HG03045 (cell line): ENCODE measurements at regions not wholly inside any gene's neighbourhood (a gene's known extent, or its start where the extent isn't known, plus 50 kb on each side); places are given as distances from the start of the nearest gene placed in this dataset.
"Not testable (repeated sequence)": the region's sequence is repeated elsewhere in the genome, so short reads cannot be mapped to it uniquely, and the experiment has no call there.

Experiments
- ATAC-seq: cut with Tn5 transposase; IDR thresholded peaks from one replicate; pipeline ENCODE4 v1.9.1; 2021; ENCODE audit warnings: mild to moderate bottlenecking, moderate library complexity; ENCODE audit not compliant: unreplicated experiment

DNA sequence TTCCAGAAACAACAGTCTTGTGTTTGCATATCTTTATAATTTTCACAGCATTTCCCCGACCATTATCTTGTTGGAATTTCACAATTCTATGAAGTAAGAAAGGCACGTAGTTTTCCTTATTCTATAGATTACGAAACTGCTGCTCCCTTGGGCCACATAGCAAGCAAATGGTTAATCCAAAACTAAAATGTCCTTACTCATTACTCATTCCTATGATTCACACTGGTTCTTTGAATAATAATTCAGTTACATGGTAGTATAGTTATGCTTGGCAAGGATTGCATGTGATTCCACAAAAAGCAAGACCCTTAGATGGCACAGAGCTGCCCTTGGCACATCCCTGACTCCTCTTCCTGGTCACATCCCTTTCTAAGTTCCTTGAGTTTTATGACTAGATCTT is 51.2 kb downstream of the OR13H1 start:
- no peak for ATAC-seq

DNA sequence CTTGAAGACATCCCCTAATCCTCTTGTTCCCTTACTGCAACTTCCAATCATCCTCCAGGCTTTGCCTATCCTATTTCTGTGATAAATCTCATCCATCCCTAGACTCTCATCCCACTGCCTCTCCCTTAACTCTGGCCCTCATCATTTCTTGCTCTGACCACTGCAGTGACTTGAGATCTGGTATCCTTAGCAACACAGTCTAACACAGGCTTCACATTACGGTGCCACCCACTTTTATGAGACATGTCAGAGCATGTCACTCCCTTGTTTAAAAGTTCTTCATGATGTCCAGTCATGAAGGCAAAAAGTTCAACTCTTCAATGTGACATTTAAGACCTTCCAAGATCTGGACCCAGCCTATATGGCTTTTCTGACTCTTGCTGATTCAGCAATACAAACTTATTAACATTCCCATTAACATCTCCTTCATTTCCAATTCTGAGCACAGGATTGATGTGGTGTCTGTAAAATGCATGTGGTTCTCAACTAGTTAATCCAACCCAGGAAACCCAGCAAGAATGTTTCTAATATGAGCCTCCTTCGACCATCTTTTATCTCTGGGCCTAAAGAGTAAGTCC is 64.0 kb downstream of the OR13H1 start:
- ATAC-seq = no peak

DNA sequence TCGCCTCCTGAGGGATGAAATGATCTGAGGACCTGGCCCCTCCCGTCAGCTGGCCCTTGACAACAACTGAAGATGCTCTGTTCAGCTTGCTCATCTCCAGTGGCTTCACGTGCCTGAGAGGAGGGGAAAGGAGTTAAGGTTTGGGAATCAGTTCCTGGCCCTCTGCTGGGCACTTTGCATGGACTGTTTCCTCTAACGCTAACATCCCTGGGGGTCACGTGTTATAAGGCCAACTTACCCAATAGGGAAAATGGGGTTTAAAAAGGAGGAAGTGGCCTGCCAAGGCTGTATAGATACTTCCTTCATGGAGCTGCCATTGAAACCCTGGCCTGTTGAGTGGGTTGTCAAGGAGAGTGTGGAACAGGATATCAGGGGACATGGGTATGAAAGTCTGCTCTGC is 65.6 kb downstream of the OR13H1 start:
- ATAC-seq = no peak

DNA sequence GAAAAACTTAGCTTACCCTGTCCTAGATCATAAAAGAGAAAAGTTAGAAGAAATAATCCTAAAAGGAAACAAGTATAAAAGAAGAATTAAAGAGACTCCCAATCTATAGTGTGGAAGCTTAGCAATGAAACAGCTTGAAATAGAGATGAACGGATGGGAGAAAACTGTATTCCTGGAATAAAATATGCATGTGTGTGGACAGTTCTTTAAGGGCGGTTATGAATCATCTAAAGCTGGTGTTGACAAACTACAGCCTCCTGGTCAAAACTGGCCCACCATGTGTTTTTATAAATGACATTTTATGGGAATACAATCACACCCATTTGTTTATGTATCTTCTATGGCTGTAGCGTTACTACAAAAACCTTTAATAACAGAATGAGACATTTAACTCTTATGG is 69.4 kb downstream of the OR13H1 start:
- no peak for ATAC-seq

DNA sequence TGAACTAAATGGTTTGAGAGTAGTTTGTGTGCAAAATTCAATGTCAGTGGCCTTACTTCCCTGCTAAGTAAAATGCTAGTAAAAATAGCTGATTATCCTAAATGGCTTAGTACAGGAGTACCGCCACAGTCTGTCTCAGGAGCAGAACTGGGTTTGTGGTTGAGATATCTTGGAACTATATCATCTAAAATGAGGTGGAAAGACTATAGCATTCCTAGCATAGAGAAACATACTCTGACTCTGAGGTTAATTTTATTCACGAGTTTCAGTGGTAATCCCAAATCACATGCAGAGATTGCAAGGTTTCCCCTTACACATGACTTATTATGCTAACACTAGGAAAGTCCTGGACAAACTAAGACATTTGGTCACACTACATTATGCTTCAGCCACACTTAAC is 70.4 kb downstream of the OR13H1 start:
- no peak for ATAC-seq

DNA sequence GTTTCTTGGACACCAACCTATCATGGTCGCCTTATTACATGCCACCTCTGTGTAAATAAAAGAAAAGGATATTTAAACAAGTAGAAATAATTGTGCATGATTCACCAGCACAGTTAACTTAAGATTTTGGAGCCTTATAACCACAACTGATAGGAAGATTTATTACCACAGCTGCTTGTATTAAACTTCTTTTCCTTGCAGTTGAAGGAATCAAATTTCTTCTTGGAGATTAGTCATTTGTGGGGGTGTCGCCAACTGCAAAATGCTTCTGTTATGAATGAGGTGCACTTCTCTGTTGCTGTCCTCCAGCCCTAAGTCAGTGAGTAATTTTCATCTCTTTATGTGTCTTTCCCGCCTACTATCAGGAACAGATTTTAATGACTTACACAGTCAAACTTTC is 73.3 kb downstream of the OR13H1 start:
- no peak for ATAC-seq

DNA sequence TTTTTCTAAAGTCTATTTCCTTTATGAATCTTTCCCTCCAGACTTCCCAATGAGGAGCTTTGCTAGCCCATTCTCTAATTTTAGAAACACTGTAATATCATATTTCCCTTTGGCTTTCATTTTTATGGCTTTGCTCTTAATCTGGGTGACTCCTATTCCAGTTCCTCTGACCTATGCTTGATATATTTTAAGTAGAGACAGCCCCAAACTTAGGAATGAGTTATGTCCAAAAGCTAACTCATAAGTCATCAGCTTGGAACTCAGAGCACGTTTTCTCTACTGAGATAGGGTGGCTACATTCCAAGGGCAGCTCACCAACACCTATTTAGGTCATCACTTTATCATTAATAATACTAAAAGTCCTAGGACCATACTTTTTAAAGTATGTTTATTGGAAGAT is 77.8 kb downstream of the OR13H1 start:
- ATAC-seq = no peak

DNA sequence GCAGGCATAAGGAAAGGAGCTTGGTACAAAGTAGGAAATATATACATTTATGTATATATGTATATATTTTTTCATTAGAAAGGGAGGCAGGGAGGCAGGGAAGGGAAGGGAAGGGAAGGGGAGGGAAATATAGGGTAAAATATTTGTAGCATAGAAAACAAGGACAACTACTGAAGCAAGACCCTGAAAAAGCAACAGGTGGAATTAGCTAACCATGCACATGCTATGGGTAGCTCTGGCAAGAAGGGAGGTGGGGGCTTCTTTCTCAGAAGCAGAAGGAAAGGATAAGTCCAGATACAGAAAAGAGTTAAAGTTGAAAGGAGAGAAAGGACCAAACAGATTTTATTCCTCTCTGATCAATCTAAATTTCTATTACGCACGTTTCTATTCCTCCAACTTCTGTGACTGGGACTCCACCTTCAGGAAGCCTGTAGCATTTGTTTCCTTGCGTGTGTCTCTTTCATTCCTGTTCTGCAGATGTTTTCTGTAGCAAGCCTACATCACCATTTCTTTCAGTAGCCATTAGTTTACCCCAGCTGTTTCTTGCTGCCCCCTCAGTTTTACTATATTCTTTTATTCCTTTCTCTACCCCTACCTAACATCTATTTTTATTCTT is 82.9 kb downstream of the OR13H1 start:
- ATAC-seq = no peak

DNA sequence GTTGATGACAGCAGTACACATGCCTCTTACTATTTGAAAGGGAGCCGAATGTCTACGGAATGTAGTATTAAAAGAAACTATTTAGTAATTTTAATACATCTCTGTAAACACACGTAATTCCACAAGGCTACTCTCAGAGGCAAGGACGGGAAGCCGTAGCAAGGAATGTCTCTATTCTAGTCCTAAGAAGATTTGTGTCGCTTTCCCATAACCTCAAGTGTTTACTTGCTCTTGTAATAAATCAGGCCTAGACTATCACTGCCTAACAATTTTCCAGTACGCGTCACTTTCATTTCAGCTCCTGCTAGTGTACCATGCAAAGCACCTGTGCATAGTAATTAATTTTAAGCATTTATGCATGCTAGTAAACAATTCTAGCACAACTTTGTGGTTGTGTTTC is 86.7 kb downstream of the OR13H1 start:
- ATAC-seq = no peak

DNA sequence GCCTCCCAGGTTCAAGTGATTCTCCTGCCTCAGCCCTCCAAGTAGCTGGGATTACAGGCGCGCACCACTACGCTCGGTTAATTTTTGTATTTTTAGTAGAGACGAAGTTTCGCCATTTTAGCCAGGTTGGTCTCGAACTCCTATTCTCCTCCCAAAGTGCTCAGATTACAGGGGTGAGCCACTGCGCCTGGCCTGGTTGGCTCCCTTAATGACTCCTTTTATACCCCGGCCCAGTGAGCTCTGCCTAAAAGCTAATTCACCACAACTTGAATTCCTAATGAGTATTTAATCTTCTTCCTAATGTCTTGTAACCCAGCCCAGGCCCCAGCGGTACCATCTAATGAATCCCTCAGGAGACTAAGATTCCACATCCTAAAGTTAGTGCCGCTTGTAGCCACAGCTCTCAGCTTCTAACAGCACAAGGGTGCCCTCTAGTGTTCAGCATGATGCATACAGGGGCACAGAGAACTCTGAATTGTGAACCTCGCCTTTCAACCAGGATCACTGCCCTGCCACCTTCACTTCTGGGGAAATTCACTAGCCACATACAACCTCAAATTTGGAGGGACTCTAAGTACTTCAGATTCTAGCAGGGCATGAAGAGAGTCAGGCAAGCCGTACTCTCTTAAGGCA is 89.5 kb downstream of the OR13H1 start:
- ATAC-seq = peak; percentile 73

DNA sequence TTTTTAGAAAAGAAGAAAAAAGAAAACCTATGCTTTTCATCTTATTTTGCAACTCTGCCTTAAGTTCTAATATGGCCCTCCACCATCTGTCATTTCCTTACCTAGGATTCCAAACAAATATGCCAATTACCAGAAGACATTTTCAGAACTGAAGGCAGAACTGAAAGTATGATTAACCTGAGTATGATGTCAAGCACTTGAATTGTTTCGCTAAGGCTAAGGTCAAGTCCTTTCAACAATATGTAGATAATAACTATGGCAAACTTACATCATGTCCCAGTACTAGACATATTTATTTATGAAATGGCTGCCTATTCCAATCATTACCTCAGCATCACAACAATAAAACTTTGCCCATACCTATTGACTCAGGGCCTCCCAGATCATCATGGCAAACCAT is 91.0 kb downstream of the OR13H1 start:
- ATAC-seq = no peak

DNA sequence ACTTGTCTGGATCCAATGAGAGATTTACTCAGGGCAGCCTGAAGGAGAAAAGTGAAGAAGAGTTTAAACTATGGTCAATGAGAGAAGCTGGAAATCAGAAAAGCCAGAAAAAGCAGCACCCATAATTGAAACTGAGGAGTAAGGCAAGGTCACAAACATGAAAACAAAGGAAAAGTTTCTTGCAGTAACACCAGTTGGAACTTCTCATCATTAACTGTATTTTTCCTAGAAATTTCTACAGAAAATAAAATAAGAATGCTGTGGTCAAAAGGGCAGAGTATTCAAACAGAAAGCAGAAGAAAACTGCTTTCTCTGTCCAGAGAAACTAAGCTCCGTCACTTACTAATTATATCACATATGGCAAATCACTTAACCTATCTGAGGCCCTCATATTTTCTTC is 102.2 kb downstream of the OR13H1 start:
- ATAC-seq = no peak

DNA sequence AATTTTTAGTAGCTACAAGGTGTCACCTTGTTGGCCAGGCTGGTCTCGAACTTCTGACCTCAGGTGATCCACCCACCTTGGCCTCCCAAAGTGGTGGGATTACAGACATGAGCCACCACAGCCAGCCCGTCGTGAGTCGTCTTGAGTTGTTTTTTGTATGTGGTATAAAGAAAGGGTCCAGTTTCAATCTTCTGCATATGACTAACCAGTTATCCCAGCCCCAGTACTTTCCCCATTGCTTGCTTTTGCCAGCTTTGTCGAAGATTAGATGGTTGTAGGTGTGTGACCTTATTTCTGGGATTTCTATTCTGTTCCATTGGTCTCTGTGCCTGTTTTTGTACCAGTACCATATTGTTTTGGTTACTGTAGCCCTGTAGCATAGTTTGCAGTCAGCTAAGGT is 105.9 kb downstream of the OR13H1 start:
- no peak for ATAC-seq

DNA sequence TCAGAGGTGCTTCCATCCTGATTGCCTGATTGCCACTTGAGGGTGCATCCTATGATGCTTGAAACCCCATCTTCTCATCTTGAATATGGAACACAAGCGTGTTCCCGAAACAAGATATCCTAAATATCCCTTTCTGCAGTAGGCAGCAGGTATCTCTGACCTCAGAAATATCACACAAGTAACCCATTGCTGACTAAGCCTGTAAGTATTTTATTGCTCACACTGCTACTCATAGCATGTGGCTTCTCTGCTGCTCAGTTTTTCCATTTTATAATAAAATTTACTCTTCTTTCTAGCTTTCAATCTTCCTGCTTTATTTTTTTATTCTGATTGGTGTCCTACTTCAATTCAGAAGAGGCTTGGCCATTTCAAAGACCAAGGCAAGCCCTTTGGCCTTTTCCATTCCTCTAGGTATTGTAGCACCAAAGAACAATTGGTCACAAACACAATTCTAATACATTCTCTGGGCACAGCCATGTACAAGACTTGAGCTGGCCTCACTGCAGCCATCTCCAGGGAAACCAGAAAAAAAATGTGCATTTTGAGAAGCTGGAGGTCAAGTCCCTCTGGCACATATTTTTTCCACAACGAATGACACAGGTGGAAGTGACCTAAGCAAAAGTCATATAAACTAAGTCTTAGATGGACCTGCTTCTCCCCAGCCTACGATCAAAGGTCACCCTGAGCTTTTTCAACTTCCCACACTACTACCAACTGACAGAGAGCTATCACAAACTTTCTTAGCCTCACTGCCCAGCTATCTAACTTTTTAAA is 107.0 kb downstream of the OR13H1 start:
- no peak for ATAC-seq

DNA sequence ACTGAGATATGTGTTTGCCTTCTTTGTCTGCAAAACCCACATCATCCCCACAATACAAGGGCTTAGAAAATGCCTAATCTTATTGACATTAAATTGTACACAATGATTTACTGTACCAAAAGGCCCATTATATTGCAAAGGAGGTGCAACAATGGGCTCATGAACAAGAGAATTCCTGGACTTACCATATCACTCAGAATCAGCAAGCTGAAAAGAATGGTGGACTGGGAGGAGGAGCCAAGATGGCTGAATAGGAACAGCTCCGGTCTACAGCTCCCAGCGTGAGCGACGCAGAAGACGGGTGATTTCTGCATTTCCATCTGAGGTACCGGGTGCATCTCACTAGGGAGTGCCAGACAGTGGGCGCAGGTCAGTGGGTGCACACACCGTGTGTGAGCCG is 119.9 kb downstream of the OR13H1 start:
- ATAC-seq = not testable (repeated sequence)

DNA sequence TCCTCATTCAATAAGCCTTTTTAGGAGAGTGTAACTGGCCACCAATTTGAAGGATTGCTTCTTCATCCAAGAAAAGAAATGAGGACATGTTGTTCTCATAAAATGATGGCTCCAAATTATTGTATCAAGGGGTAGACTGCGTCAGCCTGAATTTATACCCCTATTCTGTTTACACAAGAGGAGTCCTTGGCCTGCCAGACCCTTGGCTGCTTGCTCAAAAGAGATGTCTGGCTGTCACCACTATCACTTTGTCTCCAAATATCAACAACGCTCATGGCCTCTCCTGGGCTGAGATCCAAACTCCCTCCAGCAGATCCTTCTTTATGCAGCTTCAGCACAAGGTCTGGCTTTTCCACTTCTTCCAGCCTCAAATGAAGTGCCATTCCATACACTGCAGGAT is 127.9 kb downstream of the OR13H1 start:
- ATAC-seq = no peak

DNA sequence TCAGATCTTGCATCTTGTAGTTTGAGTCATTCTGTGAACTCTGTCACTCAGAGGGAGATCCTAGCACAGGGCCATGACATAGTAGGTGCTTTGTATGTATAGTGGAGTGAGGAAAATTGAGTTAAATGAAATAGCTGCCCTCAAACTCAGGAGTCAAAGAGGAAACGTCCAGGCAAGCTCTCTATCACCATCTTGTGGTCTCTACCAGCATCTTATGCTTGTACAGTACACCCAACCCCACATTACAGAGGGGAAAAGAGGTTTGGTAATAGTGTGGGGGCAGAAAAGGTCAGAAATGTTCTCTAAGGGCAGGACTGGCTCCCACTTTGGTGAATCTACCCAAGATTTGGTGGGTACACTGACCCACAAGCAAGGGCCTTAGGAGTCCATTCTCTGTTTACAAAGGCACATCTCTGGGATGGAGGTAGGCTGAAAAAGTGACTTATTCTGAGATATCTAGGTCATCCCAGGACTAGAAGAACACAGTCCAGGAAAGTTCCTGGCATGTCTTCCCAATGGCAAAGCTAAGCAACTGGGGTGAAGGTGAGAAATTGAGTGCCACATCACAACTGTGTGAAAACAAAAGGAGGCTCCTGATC is 131.8 kb downstream of the OR13H1 start:
- ATAC-seq = no peak

DNA sequence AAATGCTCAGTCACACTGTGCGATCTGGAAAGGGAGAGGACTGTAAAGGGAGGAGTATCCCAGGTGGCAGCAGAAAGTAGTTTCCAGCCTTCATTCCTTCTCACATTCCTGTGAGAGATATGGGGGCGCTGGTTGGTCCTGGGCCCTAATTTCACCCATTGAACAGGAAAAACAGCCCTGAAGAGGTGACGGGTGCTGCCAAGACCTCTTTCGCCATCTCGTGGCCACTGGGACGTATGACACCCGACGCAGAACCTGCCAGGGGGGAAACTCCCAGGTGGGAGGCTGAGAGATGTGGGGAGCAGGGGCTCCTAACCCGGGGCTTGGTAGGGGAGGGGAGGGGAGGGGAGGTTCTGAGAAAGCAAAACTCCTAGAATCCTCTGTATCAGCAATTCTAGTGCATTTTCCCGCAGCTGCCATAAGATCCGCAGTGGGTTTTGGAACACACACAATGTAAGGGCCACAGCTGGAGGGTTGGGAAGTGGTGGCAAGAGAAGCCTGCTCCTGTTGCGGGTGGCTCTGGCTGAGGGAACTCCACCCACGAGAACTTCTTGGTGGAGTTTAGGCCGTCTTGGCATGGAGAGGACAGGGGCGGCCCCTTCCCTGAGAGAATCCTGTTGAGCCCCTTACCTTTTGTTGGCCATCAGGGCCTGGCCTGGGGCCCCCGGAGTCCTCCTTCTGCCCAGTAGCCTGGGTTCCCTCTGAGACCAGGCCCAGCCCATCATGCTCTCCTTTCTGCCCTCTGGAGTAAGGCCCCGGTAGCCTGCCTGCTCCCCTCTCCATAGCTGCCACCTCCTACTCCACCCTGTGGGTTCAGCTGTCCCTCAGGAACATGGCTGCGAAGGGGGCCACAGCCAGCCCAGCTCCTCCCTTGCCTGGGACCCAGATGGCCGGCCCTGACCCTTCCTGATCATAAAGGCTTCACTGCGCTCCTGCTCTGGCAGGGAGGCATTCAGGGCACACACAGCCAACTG is 134.1 kb downstream of the OR13H1 start:
- no peak for ATAC-seq

DNA sequence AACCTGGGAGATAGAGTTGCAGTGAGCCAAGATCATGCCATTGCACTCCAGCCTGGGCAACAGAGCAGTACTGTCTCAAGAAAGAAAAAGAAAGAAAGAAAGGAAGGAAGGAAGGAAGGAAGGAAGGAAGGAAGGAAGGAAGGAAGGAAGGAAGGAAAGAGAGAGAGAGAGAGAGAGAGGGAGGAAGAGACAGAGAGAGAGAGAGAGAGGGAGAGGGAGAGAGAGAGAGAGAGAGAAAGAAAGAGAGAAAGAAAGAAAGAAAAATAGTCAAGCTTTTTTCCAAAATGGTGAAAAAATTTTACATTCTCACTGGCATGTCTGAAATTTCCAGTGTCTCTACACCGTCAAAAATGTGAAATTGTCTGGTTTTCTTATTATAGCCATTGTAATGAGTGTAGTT is 138.9 kb downstream of the OR13H1 start:
- ATAC-seq = not testable (repeated sequence)

DNA sequence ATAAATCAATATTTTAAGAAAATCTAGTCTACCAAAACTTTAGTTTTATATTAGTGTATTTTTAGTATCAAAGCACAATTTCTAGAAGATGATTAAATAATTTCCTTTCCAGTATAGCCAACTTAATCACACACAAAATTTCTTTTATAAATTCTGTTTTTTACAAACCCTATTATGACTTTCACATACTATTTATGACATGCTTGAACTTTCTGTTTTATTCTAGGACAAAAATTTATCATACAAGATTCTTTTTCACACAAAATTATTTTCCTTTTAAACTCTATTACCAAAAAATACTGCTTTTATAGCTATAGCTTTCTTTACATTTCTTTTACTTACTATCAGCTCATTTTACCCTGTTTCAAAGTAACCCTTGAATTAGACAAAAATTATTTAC is 149.5 kb downstream of the OR13H1 start:
- ATAC-seq = no peak
